Small intestine (tissue), 7 donors: ENCODE measurements at regions not wholly inside any gene's neighbourhood (a gene's known extent, or its start where the extent isn't known, plus 50 kb on each side); places are given as distances from the start of the nearest gene placed in this dataset.
A peak's percentile ranks its signal among the peaks of the same experiment; 100 is the strongest.

ENCODE experiments used
- DNase-seq, 2 donors: peaks; one replicate each; pipeline versions ENCODE4 v3.0.0 to v3.0.0-alpha.2; 2013
- FAIRE-seq: peaks from 2 replicates; lab custom pipeline; 2012; peaks lifted over from hg19 to GRCh38; lab: Jason Lieb, UNC
- H3K27ac ChIP-seq, 3 donors: one replicate each; pipeline ENCODE4 v1.5.1; 2013; ENCODE audit warnings: low read length in 2 of 3, mild to moderate bottlenecking in 2 of 3, control low read depth in 1 of 3, inconsistent platforms in 1 of 3, low read depth in 1 of 3, moderate library complexity in 1 of 3
- H3K27me3 ChIP-seq, 3 donors: one replicate each; pipeline ENCODE4 v1.6.1; 2013; ENCODE audit warnings: low read length in 3 of 3, inconsistent platforms in 1 of 3; ENCODE audit not compliant: control insufficient read depth in 3 of 3, insufficient read depth in 3 of 3
- H3K36me3 ChIP-seq, 3 donors: one replicate each; pipeline ENCODE4 v1.6.1; 2013; ENCODE audit warnings: low read length in 3 of 3, inconsistent platforms in 1 of 3, low read depth in 1 of 3, mild to moderate bottlenecking in 1 of 3, moderate library complexity in 1 of 3; ENCODE audit not compliant: control insufficient read depth in 3 of 3, insufficient read depth in 2 of 3
- H3K4me1 ChIP-seq, 3 donors: one replicate each; pipeline ENCODE4 v1.6.1; 2013; ENCODE audit warnings: low read length in 2 of 3, inconsistent platforms in 1 of 3, low read depth in 1 of 3, mild to moderate bottlenecking in 1 of 3, moderate library complexity in 1 of 3; ENCODE audit not compliant: control insufficient read depth in 3 of 3, insufficient read depth in 2 of 3
- H3K4me3 ChIP-seq, 3 donors: one replicate each; pipeline ENCODE4 v1.5.1; 2013; ENCODE audit warnings: low read length in 3 of 3, control low read depth in 1 of 3, inconsistent platforms in 1 of 3, low read depth in 1 of 3, mild to moderate bottlenecking in 1 of 3, moderate library complexity in 1 of 3
- H3K9me3 ChIP-seq, 2 donors: one replicate each; pipeline ENCODE4 v1.6.1; 2013; ENCODE audit warnings: low read depth in 1 of 2, low read length in 1 of 2; ENCODE audit not compliant: control insufficient read depth in 2 of 2, insufficient read depth in 1 of 2
- WGBS, 3 donors: extraction: QIAGEN DNeasy Blood & Tissue Kit; methylation state at CpG; one replicate each; pipeline ENCODE4 v1.1.7; 2013; 5-methylcytosine and 5-hydroxymethylcytosine counted together
- donor health status: healthy with polysubstance abuse.
- donor health status: control.
- donor health status: control.
- donor health status: Bipolar disorder and iron deficiency.
- donor health status: healthy.

GRCh38 chr2:66872081-66872985 lies 437.4 kb downstream of the MEIS1 start:
- Histone ChIP-seq H3K27ac (no peak overlapping the region), H3K4me1 (no peaks in the 10 kb centered on the region), H3K4me3 (no peak overlapping the region), H3K9me3 (no peaks in the 10 kb centered on the region), H3K36me3 (no peaks in the 10 kb centered on the region), H3K27me3 (no peaks in the 10 kb centered on the region)
- no peak for DNase-seq
- FAIRE-seq: no peak
- WGBS, 3 donors: 57 to 64% (median 59%) methylated on average over 8 of the region's 8 CpGs

- Histone ChIP-seq H3K27ac (no peak overlapping the region), H3K36me3 (no peaks in the 10 kb centered on the region), H3K9me3 (no peaks in the 10 kb centered on the region), H3K4me1 (no peaks in the 10 kb centered on the region), H3K27me3 (no peaks in the 10 kb centered on the region), H3K4me3 (no peak overlapping the region)
- DNase-seq (no peak), FAIRE-seq (no peak)
- WGBS, 3 donors: 45 to 57% (median 48%) methylated on average over 8 of the region's 8 CpGs
Measured at GRCh38 chr2:66872986-66873754, 438.2 kb downstream of the MEIS1 start.

DNA sequence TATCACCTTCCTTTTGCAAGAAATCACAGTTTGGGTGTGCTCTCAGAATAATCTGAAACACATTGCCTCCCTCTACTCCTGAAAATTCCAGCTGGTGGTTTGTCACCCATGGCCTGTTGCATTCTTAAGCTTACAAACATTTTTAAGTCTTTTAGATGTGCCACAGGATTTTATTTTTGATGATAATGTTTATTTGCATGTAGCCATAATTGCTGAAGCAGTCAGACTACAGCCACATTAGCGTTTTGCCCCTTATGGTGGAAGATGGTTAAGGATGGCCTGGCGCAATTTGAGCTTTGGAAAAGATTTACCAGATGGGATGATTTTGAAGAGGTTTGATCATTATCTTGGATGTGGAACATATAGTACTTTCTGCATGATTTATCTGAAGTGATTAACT lies 439.5 kb downstream of the MEIS1 start:
- FAIRE-seq: no peak
- no peak for DNase-seq
- no peaks in the 10 kb centered on the region for H3K27me3 ChIP-seq
- no peaks in the 10 kb centered on the region for H3K4me1 ChIP-seq
- no peak overlapping the region for H3K4me3 ChIP-seq
- H3K27ac ChIP-seq: no peak overlapping the region
- no peaks in the 10 kb centered on the region for H3K36me3 ChIP-seq
- H3K9me3 ChIP-seq: no peaks in the 10 kb centered on the region
- 92 to 93% (median 93%) methylated on average over 2 of the region's 2 CpGs for WGBS, 3 donors

- Histone ChIP-seq H3K36me3 (no peaks in the 10 kb centered on the region), H3K27me3 (no peaks in the 10 kb centered on the region), H3K4me3 (no peak overlapping the region), H3K27ac (no peak overlapping the region), H3K9me3 (no peaks in the 10 kb centered on the region), H3K4me1 (no peaks in the 10 kb centered on the region)
- DNase-seq (no peak), FAIRE-seq (no peak)
- WGBS, 3 donors: 64 to 79% (median 64%) methylated on average over 2 of the region's 2 CpGs
Measured at GRCh38 chr2:66875941-66876462, 441.1 kb downstream of the MEIS1 start.

- no peaks in the 10 kb centered on the region for H3K9me3 ChIP-seq
Measured at GRCh38 chr2:66885775-66886383, 451.0 kb downstream of the MEIS1 start.

DNA sequence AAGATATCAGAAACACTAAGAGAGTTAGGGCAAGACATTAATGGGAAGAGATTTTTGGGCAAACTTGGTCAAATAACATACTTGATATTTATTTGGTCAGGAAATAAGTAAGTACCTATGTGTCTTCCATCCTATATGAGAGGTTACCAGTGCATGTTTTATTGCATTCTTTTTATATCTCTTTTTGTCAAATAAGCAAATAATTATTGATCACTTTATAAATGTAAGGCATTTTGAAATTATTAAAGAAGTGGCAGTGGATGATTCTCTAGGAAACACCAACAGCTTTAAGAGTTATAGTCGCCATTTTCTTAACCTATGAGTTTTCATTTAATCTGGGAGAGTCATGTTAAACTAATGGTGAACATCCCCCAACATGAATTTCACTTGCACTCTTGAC lies 453.3 kb downstream of the MEIS1 start:
- H3K27ac ChIP-seq: no peak overlapping the region
- FAIRE-seq: no peak
- no peaks in the 10 kb centered on the region for H3K9me3 ChIP-seq
- H3K36me3 ChIP-seq: no peaks in the 10 kb centered on the region
- no peaks in the 10 kb centered on the region for H3K4me1 ChIP-seq
- no peak for DNase-seq
- H3K4me3 ChIP-seq: no peak overlapping the region
- 90 to 94% (median 91%) methylated on average over 1 of the region's 1 CpG for WGBS, 3 donors
- H3K27me3 ChIP-seq: no peaks in the 10 kb centered on the region

More at GRCh38 chr2:66885775-66886383, 451.0 kb downstream of the MEIS1 start:
- Histone ChIP-seq H3K27ac (no peak overlapping the region), H3K4me3 (no peak overlapping the region), H3K27me3 (no peaks in the 10 kb centered on the region), H3K36me3 (no peaks in the 10 kb centered on the region), H3K4me1 (no peaks in the 10 kb centered on the region)
- FAIRE-seq (no peak), DNase-seq (no peak)
- 45 to 49% (median 48%) methylated on average over 2 of the region's 2 CpGs for WGBS, 3 donors

- DNase-seq: peak in 1 of 2 donors; percentile 21
Measured at GRCh38 chr2:66888791-66889631, 454.1 kb downstream of the MEIS1 start.

GRCh38 chr2:66889632-66889882 lies 454.6 kb downstream of the MEIS1 start:
- H3K4me3 ChIP-seq: no peak overlapping the region
- 71 to 91% (median 84%) methylated on average over 2 of the region's 2 CpGs for WGBS, 3 donors
- FAIRE-seq (no peak), DNase-seq (no peak)
- no peaks in the 10 kb centered on the region for H3K4me1 ChIP-seq
- H3K27me3 ChIP-seq: peaks cover 0 to 2% (median 0%) of the 10 kb centered on the region in 3 donors
- no peaks in the 10 kb centered on the region for H3K9me3 ChIP-seq
- no peaks in the 10 kb centered on the region for H3K36me3 ChIP-seq
- H3K27ac ChIP-seq: no peak overlapping the region

More at GRCh38 chr2:66888791-66889631, 454.1 kb downstream of the MEIS1 start:
- Histone ChIP-seq H3K9me3 (no peaks in the 10 kb centered on the region), H3K4me3 (no peak overlapping the region), H3K36me3 (no peaks in the 10 kb centered on the region), H3K27me3 (no peaks in the 10 kb centered on the region), H3K4me1 (no peaks in the 10 kb centered on the region), H3K27ac (no peak overlapping the region)
- no peak for FAIRE-seq
- 61 to 63% (median 61%) methylated on average over 6 of the region's 6 CpGs for WGBS, 3 donors
